HG02970 (cell line): ENCODE measurements at regions not wholly inside any gene's neighbourhood (a gene's known extent, or its start where the extent isn't known, plus 50 kb on each side); places are given as distances from the start of the nearest gene placed in this dataset.
"Not testable (repeated sequence)": the region's sequence is repeated elsewhere in the genome, so short reads cannot be mapped to it uniquely, and the experiment has no call there.

Experiments
- ATAC-seq: cut with Tn5 transposase; IDR thresholded peaks from one replicate; pipeline ENCODE4 v1.9.1; 2021; ENCODE audit warnings: mild to moderate bottlenecking, moderate library complexity, moderate number of reproducible peaks; ENCODE audit not compliant: unreplicated experiment, low FRiP score

DNA sequence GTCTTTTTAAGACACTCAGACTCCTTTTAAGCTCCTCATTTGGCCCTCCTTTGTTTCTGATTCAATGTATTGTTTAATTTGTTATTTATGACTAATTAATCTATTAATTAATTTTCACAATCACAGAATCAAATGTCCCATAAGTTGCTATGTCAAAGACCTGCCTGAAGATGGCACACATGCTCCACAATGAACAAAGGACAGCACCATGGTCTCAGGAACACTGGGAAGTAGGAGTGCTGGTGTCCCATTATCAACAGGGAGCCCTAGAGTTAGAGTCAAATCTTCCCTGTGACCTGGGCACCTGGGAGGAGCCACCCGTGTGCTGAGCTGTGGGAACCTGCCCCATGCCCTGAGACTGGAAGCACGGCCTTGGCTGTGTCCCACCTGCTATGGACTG lies 1164.3 kb downstream of the RPIA start:
- not testable (repeated sequence) for ATAC-seq

DNA sequence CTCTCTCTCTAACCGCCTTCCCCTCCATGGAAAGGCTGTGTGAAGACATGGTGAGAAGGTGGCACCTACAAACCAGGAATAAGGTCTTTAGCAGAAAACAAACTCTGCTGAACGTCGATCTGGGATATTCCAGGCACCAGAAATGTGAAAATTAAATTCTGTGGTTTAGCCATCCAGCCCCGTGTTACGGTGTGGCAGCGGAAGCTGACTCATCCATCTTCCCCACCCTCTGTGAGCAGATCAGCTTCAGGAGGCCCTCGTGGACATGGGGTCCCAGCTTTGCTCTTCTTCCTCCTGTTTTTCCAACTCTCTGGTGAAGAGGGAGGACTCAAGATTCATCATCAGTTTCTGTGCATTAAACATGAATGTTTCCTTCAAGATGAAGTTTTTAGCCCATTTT lies 1164.8 kb downstream of the RPIA start:
- not testable (repeated sequence) for ATAC-seq

DNA sequence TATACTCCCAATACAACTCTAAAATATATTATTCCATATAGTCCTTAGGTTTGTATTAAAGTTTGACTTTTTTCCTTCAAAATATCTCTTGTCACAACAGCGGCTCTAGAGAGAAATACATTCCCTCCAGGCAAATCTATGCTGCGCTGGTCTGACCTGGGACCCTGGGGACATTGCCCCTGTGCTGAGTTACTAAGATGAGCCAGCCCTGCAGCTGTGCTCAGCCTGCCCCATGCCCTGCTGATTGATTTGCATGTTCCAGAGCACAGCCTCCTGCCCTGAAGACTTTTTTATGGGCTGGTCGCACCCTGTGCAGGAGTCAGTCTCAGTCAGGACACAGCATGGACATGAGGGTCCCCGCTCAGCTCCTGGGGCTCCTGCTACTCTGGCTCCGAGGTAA lies 1170.7 kb downstream of the RPIA start:
- ATAC-seq: not testable (repeated sequence)

DNA sequence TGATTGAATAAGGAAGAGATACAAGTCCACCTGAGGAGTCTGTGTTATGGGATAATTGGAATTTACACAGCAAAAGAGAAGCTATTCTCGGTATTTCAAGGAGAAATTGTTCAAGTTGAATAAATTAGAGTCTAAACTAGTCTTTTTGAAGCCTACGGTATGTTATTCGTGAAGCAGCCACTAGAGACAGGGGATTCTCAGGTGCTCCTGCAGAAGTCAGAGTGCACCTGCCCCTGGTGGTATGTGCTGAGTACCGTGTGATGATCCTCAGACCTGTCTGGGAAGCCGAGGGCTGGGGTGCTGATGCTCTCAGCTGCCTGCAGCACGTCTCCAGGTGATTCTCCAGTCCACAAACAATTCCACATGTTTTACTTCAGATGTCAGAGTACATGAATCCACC lies 1171.7 kb downstream of the RPIA start:
- ATAC-seq: not testable (repeated sequence)

DNA sequence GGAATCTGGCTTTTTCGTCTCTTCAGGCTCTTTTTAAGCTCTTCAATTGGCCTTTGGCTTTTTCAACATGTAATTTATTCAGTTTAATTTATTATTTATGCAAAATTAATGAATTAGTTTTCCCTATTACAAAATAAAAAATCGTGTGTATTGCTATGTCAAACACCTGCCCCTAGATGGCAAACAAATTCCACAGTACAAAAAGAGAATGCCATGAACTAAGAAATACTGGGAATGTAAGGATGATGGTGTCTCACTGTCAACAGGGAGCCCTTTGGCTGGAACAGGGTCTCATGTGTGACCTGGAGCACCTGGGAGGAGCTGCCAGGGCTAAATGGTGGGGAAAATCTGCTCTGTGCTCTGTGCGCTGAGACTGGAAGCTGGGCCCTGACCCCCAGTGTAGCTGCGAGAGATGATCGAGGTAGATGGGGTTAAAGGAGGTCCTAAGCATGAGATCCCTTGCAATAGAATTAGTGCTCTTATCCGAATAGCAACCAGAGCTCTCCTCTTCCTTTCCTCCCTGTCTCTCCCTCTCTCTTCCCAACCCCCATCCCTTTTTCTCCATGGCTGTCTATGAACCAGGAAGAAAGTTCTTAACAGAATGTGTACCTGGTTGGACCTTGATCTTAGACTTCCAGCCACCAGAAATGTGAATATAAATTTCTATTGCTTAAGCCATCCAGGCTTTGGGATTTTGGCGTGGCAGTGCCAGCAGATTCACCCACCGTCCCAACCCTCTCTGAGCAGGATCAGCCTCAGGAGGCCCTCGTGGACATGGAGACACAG lies 1183.5 kb downstream of the RPIA start:
- ATAC-seq: not testable (repeated sequence)

DNA sequence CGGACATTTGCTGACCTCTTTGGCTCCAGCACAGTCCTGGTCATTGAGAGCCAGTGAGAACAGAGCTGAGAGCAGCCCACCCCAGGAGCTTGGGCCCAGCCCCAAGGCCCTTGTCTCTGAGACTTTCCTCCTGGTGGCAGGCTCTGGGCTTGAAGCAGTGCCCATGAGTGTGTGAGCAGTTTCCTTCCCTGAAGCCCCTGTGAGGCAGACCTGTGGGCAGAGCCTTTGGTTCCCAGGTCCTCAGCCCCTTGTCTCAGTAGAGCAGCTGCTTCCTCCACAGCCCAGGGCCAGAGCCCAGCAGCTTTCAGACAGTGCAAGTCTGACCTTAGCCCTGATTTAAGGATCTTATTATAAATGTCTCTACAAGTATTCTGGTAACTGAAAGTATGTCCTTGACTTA lies 1185.0 kb downstream of the RPIA start:
- not testable (repeated sequence) for ATAC-seq

DNA sequence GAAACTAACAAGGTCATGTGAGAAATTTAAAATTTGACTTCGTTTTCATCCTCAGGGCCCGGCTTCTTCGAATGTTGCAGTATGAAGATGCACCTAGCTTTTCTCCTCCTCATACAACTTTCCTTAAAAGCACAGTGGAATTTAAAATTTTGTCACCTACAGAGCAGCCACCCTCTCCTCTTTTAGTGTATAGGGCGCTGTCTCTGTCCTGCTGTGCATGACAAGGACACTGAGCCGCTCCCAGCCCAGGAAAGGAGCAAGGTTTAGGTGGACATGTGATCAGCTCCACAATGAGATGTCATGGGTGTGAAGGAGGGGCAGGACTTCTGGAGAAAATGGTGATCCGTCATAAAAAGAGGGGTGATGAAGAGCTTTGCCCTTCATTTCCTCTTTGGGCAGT lies 1185.4 kb downstream of the RPIA start:
- not testable (repeated sequence) for ATAC-seq

DNA sequence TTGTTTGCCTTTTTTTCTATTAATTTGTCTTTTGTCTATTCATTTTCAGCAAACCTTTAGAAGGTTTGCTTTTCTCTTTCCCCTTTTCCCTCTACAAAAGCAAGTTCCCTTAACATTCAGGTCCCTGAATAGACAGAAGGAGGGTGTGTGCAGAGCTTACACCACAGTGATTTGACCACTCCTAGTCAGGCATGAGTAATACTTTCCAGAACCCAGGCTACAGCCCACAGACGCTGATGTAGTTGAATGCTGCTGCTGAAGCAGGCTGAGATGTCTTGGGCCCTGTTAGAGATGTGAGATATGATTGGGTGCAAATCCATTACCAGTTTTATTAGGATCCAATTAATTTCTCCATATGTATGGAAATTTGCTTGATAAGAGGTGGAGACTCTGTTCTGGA lies 1191.4 kb downstream of the RPIA start:
- ATAC-seq: not testable (repeated sequence)

DNA sequence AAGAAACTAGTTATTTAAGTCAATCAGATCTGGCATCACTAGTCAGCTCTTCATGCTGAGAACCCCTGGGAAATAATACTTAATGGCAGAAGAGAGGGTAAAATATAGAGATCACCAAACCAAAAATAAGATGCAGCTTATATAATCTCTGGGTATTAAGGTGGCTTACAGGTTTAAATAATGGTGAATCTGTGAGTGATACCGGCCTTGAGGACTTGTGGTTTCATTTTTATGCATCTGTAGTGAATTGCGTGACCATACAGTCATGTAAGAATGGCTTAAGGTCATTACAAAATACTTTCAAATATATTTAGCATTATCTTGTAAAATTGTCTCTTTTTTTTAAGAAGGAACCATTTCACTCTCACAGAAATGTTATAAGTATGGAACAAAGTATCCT lies 1192.2 kb downstream of the RPIA start:
- ATAC-seq: not testable (repeated sequence)

DNA sequence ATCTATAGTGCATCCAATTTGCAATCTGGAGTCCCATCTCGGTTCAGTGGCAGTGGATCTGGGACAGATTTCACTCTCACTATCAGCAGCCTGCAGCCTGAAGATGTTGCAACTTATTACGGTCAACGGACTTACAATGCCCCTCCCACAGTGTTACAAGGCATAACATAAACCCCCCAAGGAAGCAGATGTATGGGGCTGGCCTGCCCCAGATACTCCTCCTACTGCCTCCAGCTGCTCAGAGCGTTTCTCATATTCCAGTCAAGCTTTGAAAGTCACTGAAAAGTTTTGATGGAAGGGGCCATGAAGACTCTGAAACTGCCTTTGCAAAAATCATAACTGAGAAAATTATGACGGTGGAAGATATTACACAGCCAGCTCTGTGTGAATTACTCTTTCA lies 1193.6 kb downstream of the RPIA start:
- ATAC-seq: not testable (repeated sequence)

DNA sequence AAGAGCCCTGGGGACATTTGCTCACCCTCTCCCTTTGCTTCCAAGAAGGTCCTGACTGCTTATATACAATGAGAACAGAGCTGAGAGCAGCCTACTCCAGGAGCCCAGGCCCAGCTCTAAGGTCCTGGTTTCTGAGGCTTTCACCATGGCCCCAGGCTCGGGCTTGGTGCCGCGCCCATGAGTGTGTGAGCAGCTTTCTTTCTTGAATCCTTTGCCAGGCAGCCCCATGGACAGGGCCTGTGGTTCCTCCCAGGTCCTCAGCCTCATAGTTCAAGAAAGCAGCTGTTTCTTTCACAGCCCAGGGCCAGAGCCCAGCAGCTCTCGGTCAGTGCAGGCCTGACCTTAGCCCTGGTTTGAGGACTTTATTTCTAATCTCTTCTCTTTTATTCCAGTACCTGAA lies 1197.2 kb downstream of the RPIA start:
- ATAC-seq: not testable (repeated sequence)

DNA sequence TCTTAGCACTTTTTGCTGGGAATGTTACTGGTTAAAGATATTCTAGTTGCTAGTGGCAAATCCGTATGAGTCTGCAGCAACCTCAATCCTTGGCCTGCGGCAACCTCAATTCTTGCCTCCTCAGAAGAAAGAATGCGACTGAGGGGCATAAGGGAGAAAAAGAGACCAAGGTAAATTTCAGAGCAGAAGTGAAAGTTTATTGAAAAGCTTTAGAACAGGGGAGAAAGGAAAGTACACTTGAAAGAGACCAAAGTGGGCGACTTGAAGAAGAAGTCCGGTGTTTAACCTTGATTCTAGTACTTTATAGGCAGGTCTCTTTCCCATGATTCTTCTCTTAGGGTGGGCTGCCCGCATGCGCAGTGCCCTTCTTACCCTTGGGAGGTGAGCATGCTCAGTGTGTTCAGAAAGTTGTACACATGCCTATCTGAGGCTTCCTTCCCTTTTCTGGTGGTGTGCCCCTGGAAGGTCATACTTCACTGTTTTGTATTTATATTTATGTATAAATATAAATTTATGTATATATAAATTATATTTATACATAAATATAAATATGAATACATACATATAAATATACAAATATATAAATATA lies 1198.8 kb downstream of the RPIA start:
- not testable (repeated sequence) for ATAC-seq

DNA sequence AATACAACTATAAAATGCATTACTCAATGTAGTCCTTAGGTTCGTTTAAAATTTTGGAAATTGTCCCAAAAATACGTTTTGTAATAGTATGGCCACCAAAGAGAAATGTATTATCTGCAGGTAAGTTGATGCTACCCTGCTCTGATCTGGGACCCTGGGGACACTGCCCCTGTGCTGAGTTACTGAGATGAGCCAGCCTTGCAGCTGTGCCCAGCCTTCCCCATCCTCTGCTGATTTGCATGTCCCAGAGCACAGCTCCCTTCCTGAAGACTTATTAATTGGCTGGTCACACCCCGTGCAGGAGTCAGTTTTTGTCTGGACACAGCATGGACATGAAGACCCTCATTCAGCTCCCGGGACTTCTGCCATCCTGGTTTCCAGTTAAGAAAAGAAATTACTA lies 1203.5 kb downstream of the RPIA start:
- not testable (repeated sequence) for ATAC-seq

DNA sequence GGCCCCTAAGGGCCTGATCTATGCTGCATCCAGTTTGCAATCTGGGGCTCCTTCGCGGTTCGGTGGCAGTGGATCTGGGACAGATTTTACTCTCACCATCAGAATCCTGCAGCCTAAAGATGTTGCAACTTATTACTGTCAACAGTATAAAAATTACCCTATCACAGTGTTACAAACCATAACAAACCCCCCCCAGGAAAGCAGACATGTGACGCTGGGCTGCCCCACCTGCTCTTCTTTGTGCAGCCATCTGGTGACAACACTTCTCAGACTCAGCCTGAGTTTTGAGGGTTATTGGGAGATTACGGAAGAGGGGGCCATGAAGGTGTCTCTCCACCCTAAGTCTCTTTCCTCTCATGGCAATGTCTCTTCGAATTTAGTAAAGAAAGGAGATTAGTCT lies 1204.2 kb downstream of the RPIA start:
- not testable (repeated sequence) for ATAC-seq

DNA sequence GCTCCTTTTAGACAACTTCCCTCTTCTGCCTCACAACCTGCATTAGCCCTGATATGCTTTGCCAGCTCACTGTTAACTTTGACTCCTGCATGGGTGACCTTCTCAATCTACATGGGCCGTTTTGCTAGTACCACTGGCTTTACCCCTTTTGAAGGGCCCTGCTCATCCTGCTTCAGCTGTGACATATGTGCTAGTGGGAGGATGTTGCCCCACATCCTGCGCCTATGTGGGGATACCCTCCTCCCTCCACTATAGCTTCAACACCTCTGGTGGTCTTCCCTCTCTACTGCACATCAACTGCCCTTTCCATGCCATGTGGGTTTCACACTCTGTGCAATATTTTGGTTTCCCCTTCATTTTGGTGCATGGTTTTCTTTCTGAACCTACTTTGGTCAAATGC lies 1235.5 kb downstream of the RPIA start:
- ATAC-seq: not testable (repeated sequence)

DNA sequence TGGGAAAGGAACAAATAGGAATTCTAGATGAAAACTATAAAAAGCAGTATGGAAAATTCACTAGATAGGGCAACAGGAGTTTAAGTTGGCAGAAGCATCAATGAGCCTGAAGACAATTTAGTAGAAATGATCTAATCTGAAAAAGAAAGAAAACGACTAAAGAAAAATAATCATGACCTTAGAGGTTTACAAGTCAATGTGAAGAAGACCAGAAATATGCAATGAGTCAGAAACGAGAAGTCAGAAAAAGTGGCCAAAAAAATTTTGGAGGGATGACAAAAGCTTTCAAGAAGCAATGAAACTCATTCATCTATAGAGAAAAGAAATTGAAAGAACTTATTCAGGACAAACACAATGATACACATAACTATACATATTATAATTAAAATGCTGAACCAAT lies 1244.0 kb downstream of the RPIA start:
- ATAC-seq: not testable (repeated sequence)

DNA sequence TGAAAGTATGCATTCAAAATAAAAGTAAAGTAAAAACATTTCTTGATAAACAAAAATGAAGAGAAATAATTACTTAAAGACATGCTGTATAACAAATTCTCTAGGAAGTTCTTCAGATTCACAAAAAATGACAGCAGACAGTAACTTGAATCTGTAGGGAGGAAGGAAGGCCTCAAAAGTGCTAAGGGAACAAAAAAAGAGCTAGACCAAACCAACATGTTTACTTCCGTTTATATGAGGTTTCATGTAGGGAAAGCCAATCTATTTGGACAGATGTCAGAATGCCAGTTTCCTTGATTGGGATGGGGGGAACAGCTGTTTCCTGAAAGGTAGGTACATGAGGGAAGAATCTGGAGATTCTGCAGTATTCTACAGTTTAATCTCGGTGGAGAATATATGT lies 1244.5 kb downstream of the RPIA start:
- ATAC-seq: not testable (repeated sequence)

DNA sequence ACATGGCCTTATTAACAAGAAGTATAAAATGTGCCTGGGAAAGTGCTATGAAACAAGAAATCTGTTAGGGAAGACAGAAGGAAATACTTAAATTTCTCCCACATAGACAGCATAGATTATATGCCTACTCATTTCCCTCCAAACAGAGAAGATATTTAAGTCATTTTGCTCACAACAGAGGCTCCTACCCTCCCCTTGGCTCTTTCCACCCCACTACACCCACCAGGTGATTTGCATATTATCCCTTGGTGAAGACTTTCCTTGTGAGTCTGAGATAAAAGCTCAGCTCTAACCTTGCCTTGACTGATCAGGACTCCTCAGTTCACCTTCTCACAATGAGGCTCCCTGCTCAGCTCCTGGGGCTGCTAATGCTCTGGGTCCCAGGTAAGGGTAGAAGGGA lies 1245.1 kb downstream of the RPIA start:
- ATAC-seq: not testable (repeated sequence)

DNA sequence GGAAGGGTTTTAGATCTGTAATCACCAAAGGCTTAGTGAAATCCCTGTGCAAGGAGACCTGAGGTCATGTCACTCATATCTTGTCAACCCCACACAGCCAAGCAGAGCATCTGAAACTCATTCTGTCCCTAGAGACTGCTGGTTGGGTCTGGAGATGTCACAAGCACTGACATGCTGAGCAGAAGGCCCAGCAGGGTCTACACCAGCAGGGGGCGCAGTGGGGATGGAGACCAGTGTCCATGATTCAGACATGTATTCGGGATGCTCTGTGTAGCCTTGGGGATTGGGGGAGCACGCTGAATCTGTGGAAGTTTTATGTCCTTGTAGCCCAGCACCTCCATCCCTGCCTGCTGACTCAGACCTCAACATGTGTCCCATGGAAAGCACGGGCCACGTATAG lies 1247.3 kb downstream of the RPIA start:
- peak; percentile 98 for ATAC-seq

DNA sequence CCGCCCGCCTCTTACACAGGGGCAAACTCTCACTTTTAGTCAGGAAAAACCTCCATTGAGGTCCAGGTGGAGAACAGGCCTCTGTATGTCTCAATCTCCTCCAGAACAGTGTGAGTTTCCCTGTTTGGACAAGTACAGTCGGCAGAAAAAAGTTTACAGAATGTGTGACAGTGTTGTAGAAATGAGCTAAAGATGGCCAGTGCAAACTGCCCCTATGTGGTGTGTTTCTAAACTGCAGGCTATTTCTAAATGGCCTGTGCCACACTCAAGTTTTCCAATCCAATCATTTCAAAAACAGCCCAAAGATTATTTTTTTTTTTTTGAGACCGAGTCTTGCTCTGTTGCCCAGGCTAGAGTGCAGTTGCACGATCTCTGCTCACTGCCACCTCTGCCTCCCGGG lies 1252.8 kb downstream of the RPIA start:
- not testable (repeated sequence) for ATAC-seq

DNA sequence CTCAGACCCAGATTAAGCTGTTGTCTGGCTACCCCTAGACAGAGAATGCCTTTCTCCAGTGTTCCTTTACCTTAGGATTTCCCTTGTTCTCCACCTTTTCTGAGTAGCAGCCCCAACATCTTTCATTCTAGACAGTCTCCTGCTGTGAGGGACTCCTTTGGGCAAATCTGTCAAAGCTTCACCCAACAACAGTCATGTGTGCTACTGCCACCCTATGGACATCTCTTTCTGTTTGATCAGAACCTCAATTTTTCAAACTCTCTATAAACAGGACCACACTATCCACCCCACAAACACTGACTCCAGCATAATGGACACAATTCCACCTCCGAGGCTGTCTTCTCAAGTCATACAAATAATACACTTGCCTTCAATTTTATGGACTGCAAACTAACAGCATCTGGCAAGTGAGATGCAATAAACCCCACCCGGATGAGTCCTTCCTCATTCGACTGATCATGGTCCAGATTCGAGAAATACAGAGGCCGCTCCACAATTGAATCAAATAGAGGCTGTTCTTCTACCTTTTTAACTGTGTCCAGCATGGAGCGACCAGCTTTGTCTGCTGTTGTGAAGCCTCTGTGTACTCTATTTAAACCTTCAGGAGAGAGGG lies 1253.6 kb downstream of the RPIA start:
- ATAC-seq: not testable (repeated sequence)
